Panc1 (cell line): ENCODE measurements at regions not wholly inside any gene's neighbourhood (a gene's known extent, or its start where the extent isn't known, plus 50 kb on each side); places are given as distances from the start of the nearest gene placed in this dataset.

Experiments
- ATAC-seq: fragments of 200-7000 bp; cut with Tn5 transposase; 2 replicates; pipeline ENCODE4 v1.9.1; 2020; ENCODE audit warnings: mild to moderate bottlenecking, moderate library complexity
- BruUV-seq: library from RNA; stranded (reverse); fragments of 400-500 nt; replicated peaks from 2 replicates; lab custom pipeline; 2021; lab: Mats Ljungman, UMichigan
- CTCF ChIA-PET: fragments of 300-600 bp; sonication (Branson Sonifier 250); formaldehyde crosslinking; loops from one replicate; lab custom pipeline; 2022; ENCODE audit warnings: antibody characterized with exemption; lab: Charles Lee
- POLR2A ChIA-PET: fragments of 300-600 bp; sonication (Branson Sonifier 250); formaldehyde crosslinking; loops from one replicate; lab custom pipeline; 2022; ENCODE audit warnings: antibody characterized with exemption; lab: Charles Lee
- DNase-seq: peaks from one replicate; pipeline ENCODE4 v3.0.0-alpha.2; 2010; ENCODE audit warnings: low read depth, low spot score
- H3K27ac ChIP-seq: 2 replicates; pipeline ENCODE4 v1.5.1; 2011; ENCODE audit warnings: mild to moderate bottlenecking, low read length, inconsistent platforms
- H3K27me3 ChIP-seq: fragments of 200-500 bp; sonication (Bioruptor generic); 2 replicates; pipeline ENCODE4 v1.6.0; 2014; ENCODE audit warnings: low read length, inconsistent platforms; ENCODE audit not compliant: control insufficient read depth, insufficient read depth
- H3K36me3 ChIP-seq: fragments of 200-500 bp; sonication (Bioruptor generic); 2 replicates; pipeline ENCODE4 v1.5.1; 2014; ENCODE audit warnings: inconsistent platforms, mild to moderate bottlenecking, low read length, moderate library complexity; ENCODE audit not compliant: control insufficient read depth, insufficient read depth
- H3K4me1 ChIP-seq: 2 replicates; pipeline ENCODE4 v1.5.1; 2011; ENCODE audit warnings: inconsistent platforms, mild to moderate bottlenecking, low read length, moderate library complexity; ENCODE audit not compliant: control insufficient read depth, insufficient read depth
- H3K4me3 ChIP-seq, 2 experiments: 2 replicates each; pipeline ENCODE4 v1.5.1; 2011 to 2012; ENCODE audit warnings: low read depth in 2 of 2, low read length in 2 of 2, mild to moderate bottlenecking in 2 of 2, inconsistent platforms in 1 of 2, moderate library complexity in 1 of 2
- H3K9me3 ChIP-seq: fragments of 200-500 bp; sonication (Bioruptor generic); 2 replicates; pipeline ENCODE4 v1.5.1; 2014; ENCODE audit warnings: low read depth, mild to moderate bottlenecking, inconsistent platforms, low read length, moderate library complexity; ENCODE audit not compliant: control insufficient read depth, insufficient read depth
- POLR2AphosphoS5 ChIP-seq: IDR thresholded peaks from 2 replicates; pipeline ENCODE4 v1.6.1; 2012; ENCODE audit warnings: mild to moderate bottlenecking, low read depth, low read length, moderate library complexity
- SIN3A ChIP-seq: IDR thresholded peaks from 2 replicates; pipeline ENCODE4 v1.6.1; 2012; ENCODE audit warnings: low read depth, mild to moderate bottlenecking, low read length, moderate library complexity, borderline replicate concordance; ENCODE audit not compliant: insufficient read depth
- TCF7L2 ChIP-seq: IDR thresholded peaks from 2 replicates; pipeline ENCODE4 v1.6.1; 2011; ENCODE audit warnings: mild to moderate bottlenecking, low read depth, low read length, inconsistent platforms
- in situ Hi-C: cut with HindIII; loops from 2 replicates; pipeline ENCODE4 v1.10.0; 2016; ENCODE audit warnings: low sequenced_read_pairs, low pct_unique_long_range_greater_than_20kb
- intact Hi-C: fragments of 100-400 bp; cut with micrococcal nuclease; formaldehyde crosslinking; loops from one replicate; pipeline ENCODE4 v1.10.0; 2022; ENCODE audit not compliant: unreplicated experiment
- TF ChIP-seq, protein P1 (sequence below), 2 experiments: IDR thresholded peaks; 2 replicates each; pipeline ENCODE4 v1.6.1; 2011 to 2012; ENCODE audit warnings: low read depth in 2 of 2, control low read depth in 1 of 2, low read length in 1 of 2, mild to moderate bottlenecking in 1 of 2, moderate library complexity in 1 of 2; ENCODE audit not compliant: insufficient read depth in 1 of 2
- TF ChIP-seq, protein P2 (sequence below): fragments of 450-650 bp; IDR thresholded peaks from 2 replicates; pipeline ENCODE4 v1.5.1; 2017; ENCODE audit warnings: mild to moderate bottlenecking

DNA sequence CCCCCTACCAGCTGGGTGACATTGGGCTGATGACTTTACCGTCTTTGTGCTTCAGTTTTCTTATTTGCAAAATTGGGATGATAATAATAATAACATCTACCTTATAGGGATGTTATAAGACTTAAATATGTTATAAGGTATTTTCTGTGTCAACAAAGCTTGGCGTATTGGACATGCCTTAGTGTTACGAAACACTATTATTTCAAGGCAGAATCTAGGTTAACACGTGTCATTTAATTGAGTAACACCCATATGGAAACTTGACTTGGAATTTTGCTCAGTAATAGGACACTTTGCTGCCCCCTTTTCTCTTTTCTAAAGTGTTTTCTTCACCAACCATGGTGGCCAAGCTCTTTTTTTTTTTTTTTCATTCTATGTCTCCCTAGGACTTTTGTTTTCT, 294.2 kb upstream of the SALL1 start:
- DNase-seq, result no peak
- in situ Hi-C loops, result no loop called here

DNA sequence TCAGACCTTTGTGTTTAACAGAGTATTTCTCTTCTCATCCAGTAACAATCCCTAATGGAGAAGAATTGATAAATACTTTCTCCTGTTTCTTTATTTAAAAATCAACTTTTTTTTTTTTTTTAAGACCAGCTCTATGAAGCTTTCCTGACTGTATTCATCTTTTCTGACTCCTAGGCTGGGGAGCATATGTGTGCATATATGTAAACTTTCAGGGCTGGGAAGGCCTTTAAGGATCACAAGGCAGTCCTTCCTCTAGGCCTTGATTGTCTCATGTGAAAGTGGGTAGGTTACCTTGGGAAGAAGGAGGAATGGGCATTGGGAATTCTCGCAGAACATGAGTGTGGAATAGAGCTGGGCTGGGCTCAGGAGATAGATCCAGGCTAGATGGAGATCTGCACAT, 292.9 kb upstream of the SALL1 start:
- Histone ChIP-seq H3K27me3 (no peaks in the 10 kb centered on the region), H3K4me3 (no peak overlapping the region), H3K27ac (no peak overlapping the region), H3K4me1 (no peaks in the 10 kb centered on the region), H3K9me3 (no peaks in the 10 kb centered on the region), H3K36me3 (no peaks in the 10 kb centered on the region)
- ChIA-PET POLR2A (no interaction called here), CTCF (no interaction called here)
- intact Hi-C loops, result no loop called here
- in situ Hi-C loops, result no loop called here
- ATAC-seq (no peak), DNase-seq (no peak)
- BruUV-seq, result no TSS peak
- TF ChIP-seq SIN3A, result no peak
- TF ChIP-seq, protein P1, sequence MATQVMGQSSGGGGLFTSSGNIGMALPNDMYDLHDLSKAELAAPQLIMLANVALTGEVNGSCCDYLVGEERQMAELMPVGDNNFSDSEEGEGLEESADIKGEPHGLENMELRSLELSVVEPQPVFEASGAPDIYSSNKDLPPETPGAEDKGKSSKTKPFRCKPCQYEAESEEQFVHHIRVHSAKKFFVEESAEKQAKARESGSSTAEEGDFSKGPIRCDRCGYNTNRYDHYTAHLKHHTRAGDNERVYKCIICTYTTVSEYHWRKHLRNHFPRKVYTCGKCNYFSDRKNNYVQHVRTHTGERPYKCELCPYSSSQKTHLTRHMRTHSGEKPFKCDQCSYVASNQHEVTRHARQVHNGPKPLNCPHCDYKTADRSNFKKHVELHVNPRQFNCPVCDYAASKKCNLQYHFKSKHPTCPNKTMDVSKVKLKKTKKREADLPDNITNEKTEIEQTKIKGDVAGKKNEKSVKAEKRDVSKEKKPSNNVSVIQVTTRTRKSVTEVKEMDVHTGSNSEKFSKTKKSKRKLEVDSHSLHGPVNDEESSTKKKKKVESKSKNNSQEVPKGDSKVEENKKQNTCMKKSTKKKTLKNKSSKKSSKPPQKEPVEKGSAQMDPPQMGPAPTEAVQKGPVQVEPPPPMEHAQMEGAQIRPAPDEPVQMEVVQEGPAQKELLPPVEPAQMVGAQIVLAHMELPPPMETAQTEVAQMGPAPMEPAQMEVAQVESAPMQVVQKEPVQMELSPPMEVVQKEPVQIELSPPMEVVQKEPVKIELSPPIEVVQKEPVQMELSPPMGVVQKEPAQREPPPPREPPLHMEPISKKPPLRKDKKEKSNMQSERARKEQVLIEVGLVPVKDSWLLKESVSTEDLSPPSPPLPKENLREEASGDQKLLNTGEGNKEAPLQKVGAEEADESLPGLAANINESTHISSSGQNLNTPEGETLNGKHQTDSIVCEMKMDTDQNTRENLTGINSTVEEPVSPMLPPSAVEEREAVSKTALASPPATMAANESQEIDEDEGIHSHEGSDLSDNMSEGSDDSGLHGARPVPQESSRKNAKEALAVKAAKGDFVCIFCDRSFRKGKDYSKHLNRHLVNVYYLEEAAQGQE (IDR thresholded peaks at IDR 0.05; ENCODE audit: insufficient read depth in 1 of 2, low read depth in 2 of 2, low read length in 1 of 2), result no peak
- TF ChIP-seq, protein P2, sequence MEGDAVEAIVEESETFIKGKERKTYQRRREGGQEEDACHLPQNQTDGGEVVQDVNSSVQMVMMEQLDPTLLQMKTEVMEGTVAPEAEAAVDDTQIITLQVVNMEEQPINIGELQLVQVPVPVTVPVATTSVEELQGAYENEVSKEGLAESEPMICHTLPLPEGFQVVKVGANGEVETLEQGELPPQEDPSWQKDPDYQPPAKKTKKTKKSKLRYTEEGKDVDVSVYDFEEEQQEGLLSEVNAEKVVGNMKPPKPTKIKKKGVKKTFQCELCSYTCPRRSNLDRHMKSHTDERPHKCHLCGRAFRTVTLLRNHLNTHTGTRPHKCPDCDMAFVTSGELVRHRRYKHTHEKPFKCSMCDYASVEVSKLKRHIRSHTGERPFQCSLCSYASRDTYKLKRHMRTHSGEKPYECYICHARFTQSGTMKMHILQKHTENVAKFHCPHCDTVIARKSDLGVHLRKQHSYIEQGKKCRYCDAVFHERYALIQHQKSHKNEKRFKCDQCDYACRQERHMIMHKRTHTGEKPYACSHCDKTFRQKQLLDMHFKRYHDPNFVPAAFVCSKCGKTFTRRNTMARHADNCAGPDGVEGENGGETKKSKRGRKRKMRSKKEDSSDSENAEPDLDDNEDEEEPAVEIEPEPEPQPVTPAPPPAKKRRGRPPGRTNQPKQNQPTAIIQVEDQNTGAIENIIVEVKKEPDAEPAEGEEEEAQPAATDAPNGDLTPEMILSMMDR, result no peak
- no peak for TF ChIP-seq POLR2AphosphoS5
- TF ChIP-seq TCF7L2, result no peak

More for the DNA sequence above, 294.2 kb upstream of the SALL1 start:
- POLR2A ChIA-PET, result no interaction called here
- H3K4me3 ChIP-seq, result no peak overlapping the region
- TF ChIP-seq, protein P1 (IDR thresholded peaks at IDR 0.05; ENCODE audit: insufficient read depth in 1 of 2, low read depth in 2 of 2, low read length in 1 of 2), result no peak
- TF ChIP-seq POLR2AphosphoS5 (no peak), SIN3A (no peak)
- no peak overlapping the region for H3K27ac ChIP-seq
- no peaks in the 10 kb centered on the region for H3K27me3 ChIP-seq
- ATAC-seq, result no peak
- no peaks in the 10 kb centered on the region for H3K4me1 ChIP-seq
- no peaks in the 10 kb centered on the region for H3K36me3 ChIP-seq
- CTCF ChIA-PET, result no interaction called here
- intact Hi-C loops, result no loop called here
- no TSS peak for BruUV-seq
- no peaks in the 10 kb centered on the region for H3K9me3 ChIP-seq
